Smooth muscle cell (in vitro differentiated cells): ENCODE measurements at regions not wholly inside any gene's neighbourhood (a gene's known extent, or its start where the extent isn't known, plus 50 kb on each side); places are given as distances from the start of the nearest gene placed in this dataset.

Source experiments
- DNase-seq: peaks from one replicate; lab custom pipeline; 2025; ENCODE audit not compliant: unreplicated experiment; lab: John Stamatoyannopoulos, UW
- H2AFZ ChIP-seq: fragments of 200-600 bp; sonication (generic); 2 replicates; pipeline ENCODE4 v1.6.0; 2016; ENCODE audit warnings: antibody characterized with exemption, low read depth, mild to moderate bottlenecking
- H3F3A ChIP-seq: fragments of 200-600 bp; sonication (generic); 2 replicates; pipeline ENCODE4 v1.6.0; 2017; ENCODE audit warnings: antibody characterized with exemption, low read depth
- H3K27ac ChIP-seq: fragments of 200-600 bp; sonication (generic); 2 replicates; pipeline ENCODE4 v1.5.1; 2016; ENCODE audit warnings: low read depth, mild to moderate bottlenecking
- H3K27me3 ChIP-seq: fragments of 200-600 bp; sonication (generic); 2 replicates; pipeline ENCODE4 v1.6.1; 2016; ENCODE audit warnings: low read depth, mild to moderate bottlenecking
- H3K36me3 ChIP-seq: fragments of 200-600 bp; sonication (generic); 2 replicates; pipeline ENCODE4 v1.5.1; 2016; ENCODE audit warnings: low read depth
- H3K4me1 ChIP-seq: fragments of 200-600 bp; sonication (generic); 2 replicates; pipeline ENCODE4 v1.5.1; 2016; ENCODE audit warnings: low read depth
- H3K4me2 ChIP-seq: fragments of 200-600 bp; sonication (generic); 2 replicates; pipeline ENCODE4 v1.6.0; 2016; ENCODE audit warnings: mild to moderate bottlenecking
- H3K4me3 ChIP-seq: fragments of 200-600 bp; sonication (generic); 2 replicates; pipeline ENCODE4 v1.5.1; 2016; ENCODE audit warnings: mild to moderate bottlenecking
- H3K79me2 ChIP-seq: fragments of 200-600 bp; sonication (generic); 2 replicates; pipeline ENCODE4 v1.6.0; 2016; ENCODE audit warnings: low read depth, mild to moderate bottlenecking
- H3K9ac ChIP-seq: fragments of 200-600 bp; sonication (generic); 2 replicates; pipeline ENCODE4 v1.6.0; 2016; ENCODE audit warnings: low read depth
- H3K9me3 ChIP-seq: fragments of 200-600 bp; sonication (generic); replicated peaks from 2 replicates; pipeline ENCODE4 v1.5.1; 2016; ENCODE audit warnings: low read depth
- H4K20me1 ChIP-seq: fragments of 200-600 bp; sonication (generic); 2 replicates; pipeline ENCODE4 v1.6.0; 2016; ENCODE audit warnings: low read depth
- CTCF ChIP-seq: fragments of 200-600 bp; sonication (generic); IDR thresholded peaks from 2 replicates; pipeline ENCODE4 v1.5.1; 2017; ENCODE audit warnings: borderline replicate concordance, mild to moderate bottlenecking, antibody characterized with exemption; ENCODE audit not compliant: insufficient read depth, poor library complexity, severe bottlenecking
- WGBS: methylation state at CpG from one replicate; pipeline ENCODE4 v1.1.7; 2016; ENCODE audit warnings: low lambda C conversion rate; 5-methylcytosine and 5-hydroxymethylcytosine counted together

DNA sequence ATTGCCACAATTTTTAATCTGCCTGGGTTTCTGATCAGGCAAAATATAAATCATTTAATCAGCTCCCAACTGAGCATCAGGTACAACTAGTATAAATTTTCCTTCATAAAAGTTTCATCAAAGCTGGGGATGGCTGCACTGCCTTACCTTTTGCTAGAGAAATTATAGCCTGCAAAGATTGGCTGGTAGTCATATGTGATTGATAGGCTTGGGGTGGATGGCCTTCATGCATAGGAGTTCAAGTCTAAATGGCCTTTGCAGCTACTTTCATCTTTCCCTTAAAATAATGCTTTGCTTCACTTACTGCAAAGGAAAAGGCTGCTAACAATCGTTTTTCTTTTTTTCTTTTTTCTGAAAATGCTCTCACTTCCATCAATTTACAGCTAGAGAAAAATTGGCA is 739.7 kb downstream of the CENPC start:
- no peaks in the 10 kb centered on the region for H3K27me3 ChIP-seq
- no peaks in the 10 kb centered on the region for H3F3A ChIP-seq
- H3K4me3 ChIP-seq = no peak overlapping the region
- H3K36me3 ChIP-seq = no peaks in the 10 kb centered on the region
- no peak for TF ChIP-seq CTCF
- no peak overlapping the region for H3K27ac ChIP-seq
- H3K9ac ChIP-seq = no peak overlapping the region
- H3K4me2 ChIP-seq = no peak overlapping the region
- H3K9me3 ChIP-seq = no peaks in the 10 kb centered on the region
- DNase-seq = no peak
- no peak overlapping the region for H2AFZ ChIP-seq
- no peaks in the 10 kb centered on the region for H3K4me1 ChIP-seq
- no peaks in the 10 kb centered on the region for H4K20me1 ChIP-seq
- 71% methylated on average over 1 of the region's 1 CpG for WGBS
- H3K79me2 ChIP-seq = no peaks in the 10 kb centered on the region

GRCh38 chr4:66804979-66805378 is 740.3 kb downstream of the CENPC start:
- Histone ChIP-seq H3K79me2 (no peaks in the 10 kb centered on the region), H3K9ac (no peak overlapping the region), H4K20me1 (no peaks in the 10 kb centered on the region), H3K36me3 (no peaks in the 10 kb centered on the region), H3F3A (no peaks in the 10 kb centered on the region), H3K27ac (no peak overlapping the region), H3K4me2 (no peak overlapping the region), H3K9me3 (no peaks in the 10 kb centered on the region), H3K4me1 (no peaks in the 10 kb centered on the region), H3K4me3 (no peak overlapping the region), H2AFZ (no peak overlapping the region), H3K27me3 (no peaks in the 10 kb centered on the region)
- no peak for TF ChIP-seq CTCF
- WGBS = 65% methylated on average over 3 of the region's 3 CpGs
- no peak for DNase-seq

- H4K20me1 ChIP-seq = no peaks in the 10 kb centered on the region
- no peaks in the 10 kb centered on the region for H3F3A ChIP-seq
- no peak for DNase-seq
- no peaks in the 10 kb centered on the region for H3K79me2 ChIP-seq
- no peak overlapping the region for H3K4me2 ChIP-seq
- H3K4me3 ChIP-seq = no peak overlapping the region
- no peaks in the 10 kb centered on the region for H3K4me1 ChIP-seq
- no peaks in the 10 kb centered on the region for H3K36me3 ChIP-seq
- H3K9me3 ChIP-seq = no peaks in the 10 kb centered on the region
- no peak overlapping the region for H3K27ac ChIP-seq
- no peak overlapping the region for H3K9ac ChIP-seq
- H3K27me3 ChIP-seq = no peaks in the 10 kb centered on the region
- TF ChIP-seq CTCF = no peak
- 88% methylated on average over 2 of the region's 2 CpGs for WGBS
- no peak overlapping the region for H2AFZ ChIP-seq
Observed at GRCh38 chr4:66797608-66798007, 747.7 kb downstream of the CENPC start.

GRCh38 chr4:66795724-66796123 is 749.6 kb downstream of the CENPC start:
- no peak overlapping the region for H3K9ac ChIP-seq
- H2AFZ ChIP-seq = no peak overlapping the region
- H3K4me2 ChIP-seq = no peak overlapping the region
- no peaks in the 10 kb centered on the region for H3K9me3 ChIP-seq
- no peak for DNase-seq
- no peaks in the 10 kb centered on the region for H4K20me1 ChIP-seq
- no peak overlapping the region for H3K4me3 ChIP-seq
- no peaks in the 10 kb centered on the region for H3K27me3 ChIP-seq
- no peak for TF ChIP-seq CTCF
- WGBS = 73% methylated on average over 3 of the region's 3 CpGs
- no peak overlapping the region for H3K27ac ChIP-seq
- no peaks in the 10 kb centered on the region for H3K4me1 ChIP-seq
- H3F3A ChIP-seq = no peaks in the 10 kb centered on the region
- no peaks in the 10 kb centered on the region for H3K79me2 ChIP-seq
- no peaks in the 10 kb centered on the region for H3K36me3 ChIP-seq
